ENCODE measurements at regions not wholly inside any gene's neighbourhood (a gene's known extent, or its start where the extent isn't known, plus 50 kb on each side); places are given as distances from the start of the nearest gene placed in this dataset.

DNA sequence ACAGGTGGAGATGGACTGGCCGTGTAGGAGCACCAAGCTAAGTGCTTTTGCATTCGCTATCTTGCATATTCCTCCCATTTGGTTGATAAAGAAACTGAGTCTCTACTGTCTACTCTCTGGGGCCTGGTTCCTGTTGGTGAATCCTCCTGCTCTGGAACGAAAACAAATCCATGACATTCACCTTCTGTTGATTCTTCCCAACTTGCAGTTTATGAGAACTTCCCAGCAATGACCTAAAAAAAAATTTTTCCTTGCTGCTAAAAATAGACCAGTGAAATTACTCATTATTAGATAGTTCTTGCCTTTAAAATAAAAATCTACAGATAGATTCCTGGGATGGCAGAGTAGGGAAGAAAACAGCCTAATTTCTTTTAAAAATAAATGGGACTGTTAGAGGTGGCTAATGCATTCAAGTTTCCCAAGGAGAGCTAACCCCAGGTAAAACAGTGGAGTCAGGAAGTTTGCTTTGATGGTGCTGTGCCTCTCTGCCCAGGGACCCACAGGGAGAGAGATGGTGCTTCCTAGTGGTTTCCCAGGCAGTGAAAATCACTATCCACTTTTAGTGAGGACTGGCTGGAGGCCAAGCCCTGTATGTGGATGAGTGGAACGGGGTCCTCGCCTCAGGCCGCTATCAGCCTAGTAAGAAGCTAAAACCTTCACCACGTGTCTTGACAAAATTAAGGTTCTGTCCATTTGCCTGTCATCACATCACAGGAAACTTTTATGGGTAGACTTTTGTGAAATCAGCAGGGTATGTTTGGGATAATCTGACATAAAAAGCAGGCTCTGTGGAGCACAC is 68.4 kb upstream of the NR3C1 start:
- H3K9me3 Mint-ChIP-seq, result no peaks in the 10 kb centered on the region
- ATAC-seq (no peak), DNase-seq (ENCODE audit: low spot score) (no peak)
- no peaks in the 10 kb centered on the region for H3K27me3 Mint-ChIP-seq
- H3K4me3 Mint-ChIP-seq, result no peak overlapping the region
- H3K4me1 Mint-ChIP-seq (ENCODE audit: low read depth in 2 of 2), result no peaks in the 10 kb centered on the region
- no peaks in the 10 kb centered on the region for H3K36me3 Mint-ChIP-seq
- no peak overlapping the region for H3K27ac Mint-ChIP-seq

DNA sequence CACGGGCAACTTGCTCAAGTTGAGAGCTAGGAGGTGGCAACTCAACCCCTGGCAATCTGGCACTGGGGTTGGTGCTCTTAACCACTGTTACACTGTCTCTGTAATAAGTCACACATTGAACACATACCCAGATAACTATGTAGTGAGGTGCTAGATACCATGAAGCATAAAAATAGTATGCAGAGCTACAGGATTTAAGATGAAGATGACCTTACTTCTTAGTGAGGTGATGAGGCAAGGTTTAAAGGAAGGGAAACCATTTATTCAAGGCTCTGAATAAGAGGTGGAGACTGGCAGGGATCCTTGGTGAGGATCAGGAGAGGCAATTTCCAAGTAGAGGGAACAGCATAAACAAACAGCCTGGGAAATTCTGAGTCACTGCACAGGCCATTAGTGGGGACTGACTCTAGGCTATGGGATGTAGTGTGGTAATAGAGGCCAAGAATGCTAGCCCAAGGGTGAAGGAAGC is 67.6 kb upstream of the NR3C1 start:
- no peak for ATAC-seq

DNA sequence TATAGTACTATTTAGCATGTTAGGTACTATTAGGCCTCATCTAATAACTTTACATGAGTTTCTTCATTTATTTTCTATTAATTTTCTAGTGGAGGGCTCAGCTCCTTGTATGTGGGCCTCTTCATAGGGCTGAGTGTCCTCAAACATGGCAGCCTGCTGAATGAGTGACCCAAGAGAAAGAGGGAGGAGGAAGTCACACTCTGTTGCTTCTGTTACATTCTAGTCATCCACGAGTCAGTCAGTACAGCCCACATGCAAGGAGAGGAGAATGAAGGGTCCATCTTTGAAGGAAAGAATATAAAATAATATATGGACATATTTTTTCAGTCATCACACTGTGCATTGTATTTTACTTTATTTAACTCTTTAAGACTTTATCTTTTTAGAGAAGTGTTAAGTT is 66.6 kb upstream of the NR3C1 start:
- Mint-ChIP-seq H3K4me1 (ENCODE audit: low read depth in 2 of 2) (no peaks in the 10 kb centered on the region), H3K4me3 (no peak overlapping the region), H3K9me3 (no peaks in the 10 kb centered on the region), H3K27me3 (no peaks in the 10 kb centered on the region), H3K36me3 (no peaks in the 10 kb centered on the region), H3K27ac (no peak overlapping the region)
- DNase-seq (ENCODE audit: low spot score) (no peak), ATAC-seq (no peak)

More for the DNA sequence above, 67.6 kb upstream of the NR3C1 start:
- Mint-ChIP-seq H3K27me3 (no peaks in the 10 kb centered on the region), H3K27ac (no peak overlapping the region), H3K4me1 (ENCODE audit: low read depth in 2 of 2) (no peaks in the 10 kb centered on the region), H3K9me3 (no peaks in the 10 kb centered on the region), H3K4me3 (no peak overlapping the region), H3K36me3 (no peaks in the 10 kb centered on the region)
- no peak for DNase-seq (ENCODE audit: low spot score)

DNA sequence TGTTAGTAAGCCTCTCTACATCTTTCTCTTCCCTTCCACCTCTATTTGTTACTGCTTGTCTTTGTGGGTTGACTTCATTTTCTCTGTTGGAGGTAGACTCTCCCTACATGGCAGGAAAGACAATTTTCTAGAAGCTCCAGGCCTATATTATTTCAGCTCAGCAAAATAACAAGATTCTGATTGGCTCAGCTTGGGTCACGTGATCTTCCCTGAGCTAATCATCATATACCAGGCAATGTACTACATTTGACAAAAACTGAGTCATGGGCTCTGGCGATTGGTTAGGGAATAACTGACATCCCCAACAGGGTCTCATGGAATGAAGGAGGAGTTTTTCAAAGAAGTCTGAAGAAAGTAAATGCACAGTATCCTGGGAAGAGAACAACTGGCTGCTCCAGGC is 65.6 kb upstream of the NR3C1 start:
- Mint-ChIP-seq H3K9me3 (no peaks in the 10 kb centered on the region), H3K27me3 (no peaks in the 10 kb centered on the region), H3K36me3 (no peaks in the 10 kb centered on the region), H3K4me3 (no peak overlapping the region), H3K4me1 (ENCODE audit: low read depth in 2 of 2) (no peaks in the 10 kb centered on the region), H3K27ac (no peak overlapping the region)
- DNase-seq (ENCODE audit: low spot score), result no peak
- no peak for ATAC-seq

DNA sequence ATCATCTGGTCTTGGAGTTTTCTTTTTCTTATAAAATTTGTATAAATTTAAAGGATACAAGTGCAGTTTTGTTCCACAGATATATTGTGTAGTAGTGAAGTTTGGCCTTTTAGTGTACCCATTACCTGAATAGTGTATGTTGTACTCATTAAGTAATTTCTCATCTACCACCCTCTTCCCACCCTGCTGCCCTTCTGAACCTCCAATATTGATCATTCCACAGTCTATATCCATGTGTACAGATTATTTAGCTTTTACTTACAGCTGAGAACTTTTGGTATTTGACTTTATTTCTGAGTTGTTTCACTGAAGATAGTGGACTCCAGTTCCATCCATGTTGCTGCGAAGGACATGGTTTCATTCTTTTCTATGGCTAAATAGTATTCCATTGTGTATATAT is 63.1 kb upstream of the NR3C1 start:
- DNase-seq (ENCODE audit: low spot score) (no peak), ATAC-seq (no peak)
- Mint-ChIP-seq H3K36me3 (no peaks in the 10 kb centered on the region), H3K4me3 (no peak overlapping the region), H3K4me1 (ENCODE audit: low read depth in 2 of 2) (no peaks in the 10 kb centered on the region), H3K27me3 (no peaks in the 10 kb centered on the region), H3K9me3 (no peaks in the 10 kb centered on the region), H3K27ac (no peak overlapping the region)

DNA sequence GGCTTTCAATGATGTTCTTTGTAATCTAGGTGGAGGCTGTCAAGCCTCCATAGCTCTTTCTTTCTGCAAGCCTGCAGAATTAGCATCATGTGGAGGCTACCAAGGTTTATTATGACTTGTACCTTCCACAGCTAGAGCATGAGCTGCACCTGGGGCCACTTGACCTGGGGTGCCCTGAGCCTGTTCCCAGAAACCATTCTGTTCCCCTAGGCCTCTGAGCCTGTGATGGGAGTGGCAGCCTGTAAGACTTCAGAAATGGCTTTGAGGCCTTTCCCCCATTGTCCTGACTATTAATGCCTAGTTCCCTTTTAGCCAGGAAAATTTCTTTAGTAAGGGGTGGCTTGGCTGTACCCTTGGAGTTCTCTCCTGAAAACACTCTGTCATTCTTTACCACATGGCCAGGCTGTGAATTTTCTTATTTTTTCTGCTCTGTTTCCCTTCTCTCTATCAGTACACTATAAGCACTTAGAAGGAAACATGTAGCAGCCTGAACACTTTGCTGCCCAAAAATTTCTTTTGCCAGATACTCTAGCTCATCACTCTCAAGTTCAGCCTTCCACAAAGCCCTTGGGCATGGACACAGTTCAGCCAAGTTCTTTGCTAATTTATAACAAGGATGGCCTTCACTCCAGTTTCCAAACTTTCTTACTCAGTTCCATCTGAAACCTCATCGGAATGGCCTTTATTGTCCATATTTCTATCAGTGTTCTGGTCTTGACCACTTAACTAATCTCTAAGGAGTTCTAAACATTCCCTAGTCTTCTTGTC is 61.4 kb upstream of the NR3C1 start:
- H3K27me3 Mint-ChIP-seq, result no peaks in the 10 kb centered on the region
- no peaks in the 10 kb centered on the region for H3K9me3 Mint-ChIP-seq
- H3K4me1 Mint-ChIP-seq (ENCODE audit: low read depth in 2 of 2), result no peaks in the 10 kb centered on the region
- no peaks in the 10 kb centered on the region for H3K36me3 Mint-ChIP-seq
- no peak overlapping the region for H3K4me3 Mint-ChIP-seq
- peak overlapping the region in 1 of 2 donors; percentile 15 for H3K27ac Mint-ChIP-seq
- DNase-seq (ENCODE audit: low spot score), result no peak
- ATAC-seq, result no peak

DNA sequence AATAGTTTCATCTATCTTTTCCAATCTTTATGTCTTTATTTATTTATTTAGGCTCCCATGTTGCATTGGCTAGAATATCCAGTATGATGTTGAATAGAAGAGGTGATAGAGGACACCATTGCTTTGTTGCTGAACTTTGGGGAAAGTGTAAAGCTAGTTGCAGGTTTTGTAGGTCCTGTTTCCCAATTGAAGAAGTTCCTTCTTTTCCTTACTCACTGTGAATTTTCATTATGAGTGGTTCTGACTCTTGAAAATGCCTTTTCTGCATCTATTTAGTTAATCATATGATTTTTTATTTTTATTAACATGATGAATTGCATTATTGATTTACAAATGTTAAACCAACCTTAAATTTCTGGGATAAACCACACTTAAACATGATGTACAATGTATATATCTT is 58.9 kb upstream of the NR3C1 start:
- ATAC-seq, result no peak
- no peak overlapping the region for H3K27ac Mint-ChIP-seq

DNA sequence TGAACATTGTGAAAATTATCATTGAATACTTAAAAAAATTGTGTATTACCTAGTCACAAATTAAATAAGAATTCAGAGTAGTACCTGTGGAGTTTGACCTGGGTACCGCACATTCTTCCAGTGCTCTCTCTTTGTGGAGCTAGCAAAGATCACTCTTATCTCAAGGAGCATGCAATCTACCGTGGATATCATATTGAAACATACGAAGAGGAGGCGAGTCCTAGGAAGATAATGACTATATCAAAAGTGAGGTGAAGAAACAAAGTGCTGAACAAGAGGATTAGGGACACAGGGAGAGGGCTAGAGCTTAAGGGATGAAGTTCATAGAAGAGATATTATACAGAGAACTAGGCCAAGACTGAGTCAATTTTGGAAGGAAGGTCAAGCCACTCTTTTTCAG is 55.9 kb upstream of the NR3C1 start:
- Mint-ChIP-seq H3K27me3 (peaks cover 0 to 2% of the 10 kb centered on the region in 2 donors), H3K4me3 (no peak overlapping the region), H3K9me3 (no peaks in the 10 kb centered on the region), H3K36me3 (no peaks in the 10 kb centered on the region), H3K27ac (no peak overlapping the region), H3K4me1 (ENCODE audit: low read depth in 2 of 2) (peaks cover 4% of the 10 kb centered on the region in 2 donors)
- DNase-seq (ENCODE audit: low spot score), result no peak
- no peak for ATAC-seq

More for the DNA sequence above, 58.9 kb upstream of the NR3C1 start:
- no peaks in the 10 kb centered on the region for H3K4me1 Mint-ChIP-seq (ENCODE audit: low read depth in 2 of 2)
- H3K9me3 Mint-ChIP-seq, result no peaks in the 10 kb centered on the region
- no peak for DNase-seq (ENCODE audit: low spot score)
- no peak overlapping the region for H3K4me3 Mint-ChIP-seq
- H3K27me3 Mint-ChIP-seq, result no peaks in the 10 kb centered on the region
- H3K36me3 Mint-ChIP-seq, result no peaks in the 10 kb centered on the region

DNA sequence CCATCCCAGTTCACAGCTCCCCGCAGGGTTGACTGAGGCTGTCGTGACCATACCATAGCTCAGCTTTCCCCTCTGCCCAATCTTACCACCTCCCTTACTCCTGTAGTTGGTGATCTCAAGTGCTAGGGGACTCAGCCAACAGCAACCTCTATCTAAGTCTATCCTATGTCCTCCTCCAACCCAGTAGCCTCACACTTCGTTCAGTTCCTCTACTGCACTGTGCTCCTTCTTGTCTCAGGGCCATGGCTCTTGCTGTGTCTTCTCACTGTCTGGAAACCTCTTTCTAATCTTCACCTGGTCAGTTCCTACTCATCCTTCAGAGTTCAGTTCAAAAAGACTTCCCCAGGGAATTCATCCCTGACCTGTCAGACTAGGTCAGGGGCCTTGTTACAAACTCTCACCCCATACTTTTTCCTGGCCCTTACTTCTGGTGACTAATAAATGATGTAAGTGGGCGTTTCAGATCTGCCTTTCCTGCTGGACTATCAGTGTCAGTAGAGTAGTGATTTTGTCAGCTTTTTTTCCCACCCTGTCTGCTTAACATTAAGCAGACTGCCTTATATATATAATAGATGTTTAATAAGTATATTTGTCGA is 53.6 kb upstream of the NR3C1 start:
- Mint-ChIP-seq H3K27ac (no peak overlapping the region), H3K9me3 (no peaks in the 10 kb centered on the region), H3K4me3 (no peak overlapping the region), H3K27me3 (peaks cover 0 to 6% of the 10 kb centered on the region in 2 donors), H3K36me3 (no peaks in the 10 kb centered on the region), H3K4me1 (ENCODE audit: low read depth in 2 of 2) (peaks cover 4% of the 10 kb centered on the region in 2 donors)
- ATAC-seq, result no peak
- DNase-seq (ENCODE audit: low spot score), result no peak

DNA sequence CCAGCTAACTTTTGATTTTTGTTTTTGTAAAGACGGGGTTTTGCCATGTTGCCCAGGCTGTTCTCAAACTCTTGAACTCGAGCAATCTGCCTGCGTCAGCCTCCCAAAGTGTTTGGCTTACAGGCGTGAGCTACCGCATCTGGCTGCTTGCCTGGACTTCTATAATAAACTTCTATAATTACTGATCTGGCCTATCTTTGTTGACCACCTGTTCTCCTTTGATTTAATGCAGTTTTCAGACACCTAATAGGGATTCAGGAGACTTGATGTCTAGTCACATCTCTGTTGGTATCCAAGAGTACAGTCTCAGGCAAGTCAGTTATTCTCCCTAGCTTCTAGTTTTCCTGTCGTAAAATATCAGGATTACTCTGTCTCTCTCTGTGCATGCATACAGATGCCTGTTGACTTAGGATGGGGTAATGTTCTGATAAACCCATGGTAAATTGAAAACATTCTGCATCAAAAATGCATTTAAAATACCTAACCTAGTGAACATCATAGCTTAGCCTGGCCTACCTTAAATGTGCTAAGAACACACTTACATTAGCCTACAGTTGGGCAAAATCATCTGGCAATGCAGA is 51.5 kb upstream of the NR3C1 start:
- no peak for DNase-seq (ENCODE audit: low spot score)
- Mint-ChIP-seq H3K27ac (no peak overlapping the region), H3K9me3 (no peaks in the 10 kb centered on the region), H3K4me3 (no peak overlapping the region), H3K27me3 (peaks cover 0 to 9% of the 10 kb centered on the region in 2 donors), H3K4me1 (ENCODE audit: low read depth in 2 of 2) (peaks cover 4% of the 10 kb centered on the region in 2 donors), H3K36me3 (no peaks in the 10 kb centered on the region)
- ATAC-seq, result no peak

DNA sequence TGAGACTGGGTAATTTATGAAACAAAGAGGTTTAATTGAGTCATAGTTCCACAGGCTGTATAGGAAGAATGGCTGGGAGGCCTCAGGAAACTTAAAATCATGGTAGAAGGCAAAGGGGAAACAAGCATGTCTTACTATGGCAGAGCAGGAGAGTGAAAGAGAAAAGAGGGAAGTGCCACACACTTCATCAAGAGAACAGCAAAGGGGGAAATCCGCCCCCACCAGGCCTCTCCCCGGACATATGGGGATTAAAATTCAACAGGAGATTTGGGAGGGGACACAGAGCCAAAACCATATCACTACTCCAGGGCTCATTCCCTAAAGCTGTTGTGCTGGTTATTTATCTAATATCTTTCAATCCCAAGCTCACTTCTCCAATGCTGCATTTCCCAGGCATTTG is 50.2 kb upstream of the NR3C1 start:
- DNase-seq (ENCODE audit: low spot score) (no peak), ATAC-seq (no peak)
- Mint-ChIP-seq H3K9me3 (no peaks in the 10 kb centered on the region), H3K27me3 (peaks cover 0 to 9% of the 10 kb centered on the region in 2 donors), H3K4me3 (no peak overlapping the region), H3K4me1 (ENCODE audit: low read depth in 2 of 2) (peaks cover 4% of the 10 kb centered on the region in 2 donors), H3K36me3 (no peaks in the 10 kb centered on the region), H3K27ac (no peak overlapping the region)

Data from natural killer cell treated with Interleukin-12 subunit alpha and Interleukin-12 subunit beta and Interleukin-15 and Interleukin-18, amount 100 ng/mL, for 72 hours (primary cell).